ENCODE measurements at regions not wholly inside any gene's neighbourhood (a gene's known extent, or its start where the extent isn't known, plus 50 kb on each side); places are given as distances from the start of the nearest gene placed in this dataset.

DNA sequence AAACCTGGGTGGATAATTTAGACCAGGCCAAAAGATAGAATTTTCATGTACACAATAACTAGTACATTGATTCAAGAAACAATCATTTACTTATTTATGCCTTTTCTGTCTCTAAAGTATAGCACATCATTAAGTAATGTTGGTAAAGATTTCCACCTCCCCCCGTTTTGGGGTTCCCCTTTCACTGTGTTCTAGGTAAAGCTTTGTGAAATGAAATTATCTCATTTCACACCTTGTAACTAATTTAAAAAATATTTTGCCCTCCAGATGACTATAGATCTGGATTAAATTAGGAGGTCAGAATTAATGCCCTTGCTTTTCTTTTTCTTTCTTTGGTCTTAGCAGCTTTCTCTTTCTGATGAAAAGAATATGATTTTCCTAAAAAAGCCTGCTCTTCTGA lies 328.5 kb upstream of the TBC1D5 start (continued):
- TF ChIP-seq, protein P1, sequence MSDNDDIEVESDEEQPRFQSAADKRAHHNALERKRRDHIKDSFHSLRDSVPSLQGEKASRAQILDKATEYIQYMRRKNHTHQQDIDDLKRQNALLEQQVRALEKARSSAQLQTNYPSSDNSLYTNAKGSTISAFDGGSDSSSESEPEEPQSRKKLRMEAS (IDR thresholded peaks at IDR 0.05): no peak
- no peak for TF ChIP-seq HDAC6 (IDR thresholded peaks at IDR 0.05; ENCODE audit: low read depth, low read length)
- no peak for TF ChIP-seq SAP30 (IDR thresholded peaks at IDR 0.05; ENCODE audit: insufficient read depth, insufficient replicate concordance, low read length)
- no peak for TF ChIP-seq BCL11A (IDR thresholded peaks at IDR 0.05; ENCODE audit: low read depth in 2 of 2, low read length in 2 of 2)
- TF ChIP-seq GTF2F1 (IDR thresholded peaks at IDR 0.05; ENCODE audit: borderline replicate concordance, low read depth, low read length): no peak
- TF ChIP-seq RAD21 (IDR thresholded peaks at IDR 0.05 in 1 of 2, conservative IDR thresholded peaks at IDR 0.05 in 1 of 2; ENCODE audit: low read depth in 2 of 2, low read length in 2 of 2): no peak
- TF ChIP-seq SIN3A (conservative IDR thresholded peaks at IDR 0.05 in 1 of 2, IDR thresholded peaks at IDR 0.05 in 1 of 2; ENCODE audit: low read depth in 1 of 2, low read length in 2 of 2): no peak
- no peak for TF ChIP-seq BACH1 (IDR thresholded peaks at IDR 0.05; ENCODE audit: low read length)
- TF ChIP-seq CHD2 (IDR thresholded peaks at IDR 0.05; ENCODE audit: low read length): no peak
- TF ChIP-seq ZNF274 (IDR thresholded peaks at IDR 0.05; ENCODE audit: borderline replicate concordance, extremely low read depth, low read length): no peak
- TF ChIP-seq, protein P2, sequence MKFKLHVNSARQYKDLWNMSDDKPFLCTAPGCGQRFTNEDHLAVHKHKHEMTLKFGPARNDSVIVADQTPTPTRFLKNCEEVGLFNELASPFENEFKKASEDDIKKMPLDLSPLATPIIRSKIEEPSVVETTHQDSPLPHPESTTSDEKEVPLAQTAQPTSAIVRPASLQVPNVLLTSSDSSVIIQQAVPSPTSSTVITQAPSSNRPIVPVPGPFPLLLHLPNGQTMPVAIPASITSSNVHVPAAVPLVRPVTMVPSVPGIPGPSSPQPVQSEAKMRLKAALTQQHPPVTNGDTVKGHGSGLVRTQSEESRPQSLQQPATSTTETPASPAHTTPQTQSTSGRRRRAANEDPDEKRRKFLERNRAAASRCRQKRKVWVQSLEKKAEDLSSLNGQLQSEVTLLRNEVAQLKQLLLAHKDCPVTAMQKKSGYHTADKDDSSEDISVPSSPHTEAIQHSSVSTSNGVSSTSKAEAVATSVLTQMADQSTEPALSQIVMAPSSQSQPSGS (IDR thresholded peaks at IDR 0.05; ENCODE audit: low read length): no peak
- no peak for TF ChIP-seq TAF7 (optimal IDR thresholded peaks at IDR 0.05; ENCODE audit: borderline replicate concordance, low read depth, low read length)
- no peak for TF ChIP-seq EZH2 (IDR thresholded peaks at IDR 0.05; ENCODE audit: low read depth, low read length, severe bottlenecking)
- TF ChIP-seq MAFK (IDR thresholded peaks at IDR 0.05; ENCODE audit: low read depth, low read length): no peak
- TF ChIP-seq NRF1 (IDR thresholded peaks at IDR 0.05; ENCODE audit: low read depth, low read length): no peak
- TF ChIP-seq POLR2A (IDR thresholded peaks at IDR 0.05; ENCODE audit: control extremely low read depth in 1 of 2, low read depth in 2 of 2, low read length in 2 of 2): no peak
- TF ChIP-seq SUZ12 (IDR thresholded peaks at IDR 0.05; ENCODE audit: low read length): no peak

Data from H1 (cell line).